Keratinocyte (primary cell): ENCODE measurements at regions not wholly inside any gene's neighbourhood (a gene's known extent, or its start where the extent isn't known, plus 50 kb on each side); places are given as distances from the start of the nearest gene placed in this dataset.
A peak's percentile ranks its signal among the peaks of the same experiment; 100 is the strongest.

Experiments
- DNase-seq: peaks from one replicate; pipeline ENCODE4 v3.0.0-alpha.2; 2011; ENCODE audit warnings: low read depth, missing footprints, low spot score
- FAIRE-seq: peaks from 2 replicates; lab custom pipeline; 2011; peaks lifted over from hg19 to GRCh38; lab: Jason Lieb, UNC
- H2AFZ ChIP-seq: 2 replicates; pipeline ENCODE4 v1.6.0; 2012; ENCODE audit warnings: low read length, control low read depth, inconsistent platforms; ENCODE audit not compliant: control insufficient read depth
- H3K27ac ChIP-seq: 2 replicates; pipeline ENCODE4 v1.5.1; 2011; ENCODE audit warnings: low read length; ENCODE audit not compliant: control insufficient read depth, insufficient read depth
- H3K27me3 ChIP-seq: 3 replicates; pipeline ENCODE4 v1.6.0; 2011; ENCODE audit warnings: low read length; ENCODE audit not compliant: control insufficient read depth, insufficient read depth; ENCODE audit errors: extremely low read depth
- H3K36me3 ChIP-seq, 2 experiments: 2 replicates in 1 of 2; 3 replicates in 1 of 2; pipeline ENCODE4 v1.5.1; 2011; ENCODE audit warnings: low read length in 2 of 2, mild to moderate bottlenecking in 1 of 2; ENCODE audit not compliant: control insufficient read depth in 2 of 2, insufficient read depth in 2 of 2; ENCODE audit errors: extremely low read depth in 1 of 2
- H3K4me1 ChIP-seq: 3 replicates; pipeline ENCODE4 v1.5.1; 2011; ENCODE audit warnings: low read length; ENCODE audit not compliant: control insufficient read depth, insufficient read depth; ENCODE audit errors: extremely low read depth
- H3K4me2 ChIP-seq: 3 replicates; pipeline ENCODE4 v1.6.0; 2011; ENCODE audit warnings: low read depth, low read length; ENCODE audit not compliant: control insufficient read depth, insufficient read depth; ENCODE audit errors: extremely low read depth
- H3K4me3 ChIP-seq, 3 experiments: fragments of 200-600 bp in 1 of 3; sonication (generic) in 1 of 3; 2 replicates in 2 of 3; 3 replicates in 1 of 3; pipeline ENCODE4 v1.5.1; 2011 to 2016; ENCODE audit warnings: low read length in 3 of 3, mild to moderate bottlenecking in 3 of 3, control low read depth in 2 of 3, inconsistent platforms in 1 of 3, low read depth in 1 of 3, mixed read lengths in 1 of 3, mixed run types in 1 of 3, moderate library complexity in 1 of 3; ENCODE audit not compliant: control insufficient read depth in 2 of 3, insufficient read depth in 2 of 3; ENCODE audit errors: extremely low read depth in 1 of 3
- H3K79me2 ChIP-seq: 2 replicates; pipeline ENCODE4 v1.6.0; 2012; ENCODE audit warnings: low read length; ENCODE audit not compliant: control insufficient read depth, insufficient read depth
- H3K9ac ChIP-seq: 3 replicates; pipeline ENCODE4 v1.6.0; 2011; ENCODE audit warnings: low read length; ENCODE audit not compliant: control insufficient read depth, insufficient read depth; ENCODE audit errors: extremely low read depth
- H3K9me1 ChIP-seq: 3 replicates; pipeline ENCODE4 v1.6.0; 2011; ENCODE audit warnings: low read length; ENCODE audit not compliant: control insufficient read depth, insufficient read depth; ENCODE audit errors: extremely low read depth
- H3K9me3 ChIP-seq: 2 replicates; pipeline ENCODE4 v1.5.1; 2012; ENCODE audit warnings: low read depth, low read length; ENCODE audit not compliant: control insufficient read depth
- H4K20me1 ChIP-seq: 3 replicates; pipeline ENCODE4 v1.6.0; 2011; ENCODE audit warnings: low read length; ENCODE audit not compliant: control insufficient read depth, insufficient read depth; ENCODE audit errors: extremely low read depth
- EZH2 ChIP-seq: IDR thresholded peaks from one replicate; pipeline ENCODE4 v1.6.1; 2012; ENCODE audit warnings: inconsistent platforms, mild to moderate bottlenecking, low read length, moderate library complexity
- dilution Hi-C: fragments of 300-500 bp; cut with MboI; formaldehyde crosslinking; loops from one replicate; pipeline ENCODE4 v1.7.0; 2020; ENCODE audit warnings: low sequenced_read_pairs; ENCODE audit not compliant: extremely low pct_ligation_motif_present
- TF ChIP-seq, protein P1 (sequence below), 3 experiments: IDR thresholded peaks in 1 of 3; conservative IDR thresholded peaks in 1 of 3; optimal IDR thresholded peaks in 1 of 3; 2 replicates in 2 of 3; 3 replicates in 1 of 3; pipeline versions ENCODE3 to v1.5.1; 2011; ENCODE audit warnings: low read length in 3 of 3, mild to moderate bottlenecking in 3 of 3, moderate library complexity in 2 of 3, control low read depth in 1 of 3, inconsistent platforms in 1 of 3; ENCODE audit not compliant: insufficient read depth in 2 of 3; ENCODE audit errors: extremely low read depth in 1 of 3

DNA sequence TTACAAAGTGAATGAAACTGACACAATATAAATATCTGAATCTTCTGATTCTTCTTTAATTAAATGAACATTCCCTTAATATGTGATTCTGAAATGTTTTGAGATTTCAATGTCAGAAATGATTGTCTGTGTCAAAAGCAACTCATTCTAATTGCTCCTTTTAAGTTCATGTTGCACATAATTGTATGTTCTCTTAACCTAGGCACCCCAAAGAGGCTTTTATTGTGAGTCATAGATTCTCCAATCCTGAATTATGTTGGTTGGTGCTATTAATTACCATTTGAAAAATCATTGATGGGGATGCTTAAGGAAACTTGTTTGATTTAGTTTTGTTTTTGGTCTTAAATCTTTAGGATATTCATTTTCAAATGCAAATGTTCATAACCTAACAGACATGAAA lies 829.7 kb upstream of the CITED2 start:
- Histone ChIP-seq H2AFZ (no peak overlapping the region), H3K4me3 (no peak overlapping the region), H3K27ac (no peak overlapping the region), H3K4me2 (no peak overlapping the region), H3K9me3 (no peaks in the 10 kb centered on the region), H3K9ac (no peak overlapping the region), H3K36me3 (no peaks in the 10 kb centered on the region), H3K79me2 (no peaks in the 10 kb centered on the region), H3K9me1 (no peaks in the 10 kb centered on the region), H3K27me3 (no peaks in the 10 kb centered on the region), H3K4me1 (peaks cover 4% of the 10 kb centered on the region), H4K20me1 (no peaks in the 10 kb centered on the region)
- DNase-seq (no peak), FAIRE-seq (peak; percentile 9)
- dilution Hi-C loops = no loop called here
- no peak for TF ChIP-seq EZH2
- TF ChIP-seq, protein P1, sequence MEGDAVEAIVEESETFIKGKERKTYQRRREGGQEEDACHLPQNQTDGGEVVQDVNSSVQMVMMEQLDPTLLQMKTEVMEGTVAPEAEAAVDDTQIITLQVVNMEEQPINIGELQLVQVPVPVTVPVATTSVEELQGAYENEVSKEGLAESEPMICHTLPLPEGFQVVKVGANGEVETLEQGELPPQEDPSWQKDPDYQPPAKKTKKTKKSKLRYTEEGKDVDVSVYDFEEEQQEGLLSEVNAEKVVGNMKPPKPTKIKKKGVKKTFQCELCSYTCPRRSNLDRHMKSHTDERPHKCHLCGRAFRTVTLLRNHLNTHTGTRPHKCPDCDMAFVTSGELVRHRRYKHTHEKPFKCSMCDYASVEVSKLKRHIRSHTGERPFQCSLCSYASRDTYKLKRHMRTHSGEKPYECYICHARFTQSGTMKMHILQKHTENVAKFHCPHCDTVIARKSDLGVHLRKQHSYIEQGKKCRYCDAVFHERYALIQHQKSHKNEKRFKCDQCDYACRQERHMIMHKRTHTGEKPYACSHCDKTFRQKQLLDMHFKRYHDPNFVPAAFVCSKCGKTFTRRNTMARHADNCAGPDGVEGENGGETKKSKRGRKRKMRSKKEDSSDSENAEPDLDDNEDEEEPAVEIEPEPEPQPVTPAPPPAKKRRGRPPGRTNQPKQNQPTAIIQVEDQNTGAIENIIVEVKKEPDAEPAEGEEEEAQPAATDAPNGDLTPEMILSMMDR (optimal IDR thresholded peaks at IDR 0.05 in 1 of 3, IDR thresholded peaks at IDR 0.05 in 1 of 3, conservative IDR thresholded peaks at IDR 0.05 in 1 of 3; ENCODE audit: extremely low read depth in 1 of 3, insufficient read depth in 2 of 3, low read length in 3 of 3) = no peak

DNA sequence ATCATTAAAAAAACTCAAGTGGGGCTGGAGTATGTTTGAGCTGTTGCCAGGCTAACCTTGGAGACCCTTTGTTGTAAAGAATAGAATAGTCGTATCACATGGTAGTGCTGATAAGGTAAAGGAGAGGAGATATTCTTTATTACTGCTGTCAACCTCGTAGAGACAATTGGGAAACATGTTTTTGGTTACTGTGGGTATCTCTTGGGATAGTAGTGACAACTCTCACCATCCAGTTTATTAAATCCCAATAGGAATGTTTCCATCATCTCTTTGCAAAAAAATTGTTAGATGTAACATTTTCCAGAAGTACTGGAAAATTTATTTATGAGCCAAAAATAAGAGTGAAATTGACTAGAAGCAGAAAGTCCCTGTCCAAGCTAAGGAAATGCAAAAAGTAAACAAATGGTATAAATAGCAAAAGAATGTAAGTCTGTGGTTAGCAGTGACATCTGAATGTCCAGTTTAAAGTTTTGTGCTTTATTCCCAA lies 829.3 kb upstream of the CITED2 start:
- Histone ChIP-seq H2AFZ (no peak overlapping the region), H3K36me3 (no peaks in the 10 kb centered on the region), H4K20me1 (no peaks in the 10 kb centered on the region), H3K4me1 (peaks cover 4% of the 10 kb centered on the region), H3K27me3 (no peaks in the 10 kb centered on the region), H3K9ac (no peak overlapping the region), H3K27ac (no peak overlapping the region), H3K9me3 (no peaks in the 10 kb centered on the region), H3K79me2 (no peaks in the 10 kb centered on the region), H3K9me1 (no peaks in the 10 kb centered on the region), H3K4me3 (no peak overlapping the region), H3K4me2 (no peak overlapping the region)
- DNase-seq (no peak), FAIRE-seq (no peak)
- TF ChIP-seq, protein P1 (optimal IDR thresholded peaks at IDR 0.05 in 1 of 3, IDR thresholded peaks at IDR 0.05 in 1 of 3, conservative IDR thresholded peaks at IDR 0.05 in 1 of 3; ENCODE audit: extremely low read depth in 1 of 3, insufficient read depth in 2 of 3, low read length in 3 of 3) = no peak
- TF ChIP-seq EZH2 = no peak
- dilution Hi-C loops = no loop called here
